Brain pericyte (primary cell): ENCODE measurements at regions not wholly inside any gene's neighbourhood (a gene's known extent, or its start where the extent isn't known, plus 50 kb on each side); places are given as distances from the start of the nearest gene placed in this dataset.

Experiments
- DNase-seq: peaks from one replicate; pipeline ENCODE4 v3.0.0-alpha.2; 2012; ENCODE audit warnings: low read depth, low spot score

DNA sequence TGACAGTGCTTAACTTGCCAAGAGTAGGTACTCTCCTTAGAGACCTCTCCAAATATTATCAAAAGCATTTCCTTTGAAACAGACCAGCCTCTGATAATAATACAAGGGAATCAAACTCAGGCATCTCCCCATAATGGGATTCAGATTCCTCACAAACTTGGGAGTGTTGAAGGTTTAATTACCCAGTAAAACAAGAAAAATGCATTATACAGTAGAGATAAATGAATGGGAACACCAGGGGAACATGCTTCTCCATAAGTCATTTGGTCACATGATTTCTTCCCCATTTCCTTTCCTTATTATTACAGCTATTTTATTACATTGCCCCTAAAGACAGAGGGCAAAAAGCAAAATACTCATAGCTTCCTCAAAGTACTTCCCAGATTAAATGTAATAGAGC is 325.0 kb upstream of the CDIN1 start:
- no peak for DNase-seq

DNA sequence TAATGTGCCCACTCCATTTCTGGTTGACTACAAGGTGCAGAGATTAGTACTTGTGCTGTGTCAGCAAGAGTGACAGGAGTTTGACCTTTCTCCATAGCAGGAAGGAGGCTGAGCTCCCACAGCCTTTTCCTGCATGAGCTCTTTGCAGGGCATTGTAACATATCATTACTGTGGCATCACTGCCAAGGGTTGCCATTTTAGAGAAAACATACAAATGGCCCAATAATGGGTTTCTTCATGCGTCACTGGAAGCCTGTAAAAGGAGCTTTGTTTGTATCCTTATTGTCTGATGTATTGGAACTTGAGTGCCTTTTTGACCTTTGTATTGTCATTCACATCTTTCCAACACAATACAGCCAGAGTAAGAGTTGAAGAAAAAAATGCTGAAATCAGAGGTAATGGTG is 323.0 kb upstream of the CDIN1 start:
- DNase-seq, result no peak

DNA sequence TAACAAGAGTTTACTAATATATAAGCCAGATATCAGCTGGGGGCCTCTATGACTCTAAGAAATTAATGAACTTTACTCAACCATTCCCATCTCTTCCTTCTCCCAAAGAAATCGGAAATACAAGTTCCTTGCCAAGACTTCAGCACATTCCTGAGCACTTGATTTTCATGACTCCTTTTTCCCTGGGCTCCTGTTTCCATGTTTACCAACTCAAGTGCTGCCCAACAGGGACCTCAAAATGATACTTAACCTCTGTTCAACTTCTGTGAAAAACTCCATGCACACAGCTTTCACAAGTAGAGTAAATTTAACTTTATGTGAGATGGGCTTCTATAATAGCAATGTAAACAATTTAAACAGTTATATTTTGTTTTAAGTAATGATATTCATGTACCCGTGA is 315.8 kb upstream of the CDIN1 start:
- no peak for DNase-seq

DNA sequence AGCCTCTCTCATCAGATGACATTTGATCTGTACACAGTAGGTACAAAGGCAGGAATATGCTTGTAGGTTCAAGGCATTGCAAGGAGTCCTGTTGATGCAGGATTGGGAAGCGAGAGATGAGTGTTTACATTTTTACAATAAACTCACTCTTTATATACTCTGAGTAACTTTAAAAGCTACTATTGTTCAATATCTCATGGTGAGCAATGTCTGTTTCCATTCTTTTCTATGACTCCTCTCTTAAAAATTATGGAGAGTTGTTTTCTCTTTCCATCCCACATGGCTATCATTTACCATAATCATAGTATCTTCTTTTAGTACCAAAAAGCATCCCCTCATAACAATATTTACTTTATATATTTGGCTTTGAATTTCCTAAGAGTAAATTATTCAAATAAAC is 314.0 kb upstream of the CDIN1 start:
- DNase-seq, result no peak

DNA sequence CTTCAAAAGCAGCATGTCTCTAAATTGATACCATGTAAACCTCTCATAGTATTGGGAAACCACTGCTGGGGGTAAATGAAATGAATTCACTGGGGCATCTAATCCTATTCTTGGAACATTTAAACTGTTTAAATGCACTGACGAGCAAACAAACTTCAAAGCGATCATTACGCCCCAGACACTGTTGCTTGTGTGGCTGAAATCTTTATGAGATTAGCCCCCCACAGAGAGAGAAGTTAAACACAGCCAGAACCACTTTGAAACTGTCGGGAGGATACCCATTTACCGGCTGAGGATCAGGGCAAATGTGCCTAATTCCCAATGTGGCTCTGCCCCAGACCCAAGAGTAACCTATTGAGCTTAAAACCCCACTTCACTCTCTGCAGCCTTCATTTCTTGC is 308.4 kb upstream of the CDIN1 start:
- no peak for DNase-seq

DNA sequence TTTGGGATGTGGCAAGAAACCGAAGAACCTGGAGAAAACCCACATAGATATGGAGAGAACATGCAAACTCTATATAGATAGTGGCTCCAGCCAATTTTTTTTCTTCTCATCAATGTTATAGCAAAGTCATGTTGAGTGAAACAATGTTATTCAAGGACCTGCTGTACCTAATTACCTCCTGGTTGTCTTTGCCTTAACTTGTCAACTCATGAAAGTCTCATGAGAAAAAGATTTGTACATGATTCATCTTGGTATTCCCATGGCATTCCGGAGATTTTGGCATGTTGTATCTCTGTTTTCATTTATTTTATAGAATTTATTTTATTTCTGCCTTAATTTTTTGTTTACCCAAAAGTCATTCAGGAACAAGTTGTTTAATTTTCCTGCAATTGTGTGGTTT is 303.8 kb upstream of the CDIN1 start:
- no peak for DNase-seq

DNA sequence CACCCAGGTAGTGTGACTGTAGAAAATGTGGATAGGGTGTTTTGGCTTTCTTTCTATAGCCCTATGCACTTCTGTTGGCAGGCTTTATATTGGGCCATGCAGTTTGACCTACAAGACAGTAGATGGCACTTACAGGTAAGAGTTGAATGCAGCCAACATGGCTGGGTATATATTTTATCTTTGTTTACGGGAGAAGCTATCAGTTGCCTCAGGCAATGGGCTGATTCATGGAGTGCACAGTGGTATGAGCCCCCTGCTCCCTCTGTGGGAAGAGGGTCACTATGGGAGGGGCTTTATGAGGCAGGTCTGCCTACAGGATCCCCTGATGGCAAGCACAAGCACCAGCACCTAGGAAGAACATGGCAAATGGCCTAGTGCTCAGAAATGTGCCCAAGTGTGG is 301.2 kb upstream of the CDIN1 start:
- no peak for DNase-seq

DNA sequence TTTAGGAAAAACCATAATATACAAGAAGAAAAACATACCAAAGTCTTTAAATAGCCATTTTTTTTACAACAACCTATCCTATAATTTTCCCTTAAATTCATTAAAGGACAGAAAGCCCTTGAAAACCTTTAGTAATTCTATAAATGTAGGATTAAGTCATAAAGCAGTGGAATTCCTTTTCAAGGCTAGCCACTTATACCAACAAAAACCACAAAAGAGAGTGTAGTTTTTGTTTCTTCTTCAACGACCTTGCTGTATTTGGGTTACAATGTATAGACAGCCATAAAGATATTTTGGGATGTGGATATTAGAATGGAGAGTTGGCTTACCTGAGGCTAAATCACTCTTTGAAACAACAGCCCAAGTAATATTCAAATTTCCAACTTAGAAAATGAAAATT is 296.6 kb upstream of the CDIN1 start:
- no peak for DNase-seq

DNA sequence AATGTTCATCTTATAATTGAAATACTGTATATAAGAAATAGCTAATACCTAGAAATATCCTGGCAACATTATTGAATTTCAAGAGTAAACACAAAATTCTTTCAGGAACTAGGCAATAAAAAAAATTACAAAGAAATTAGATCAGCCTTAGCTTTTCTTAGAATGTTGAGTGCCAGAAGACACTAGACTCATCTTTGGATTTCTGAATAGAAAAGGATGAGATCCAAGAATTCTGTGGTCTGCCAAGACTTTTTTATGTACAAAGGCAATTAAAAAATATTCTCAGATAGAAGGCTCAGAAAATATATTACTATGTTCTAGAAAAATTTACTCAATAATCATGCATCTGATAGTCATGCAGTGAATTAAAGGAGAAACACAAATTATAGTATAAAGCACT is 294.5 kb upstream of the CDIN1 start:
- DNase-seq, result no peak

DNA sequence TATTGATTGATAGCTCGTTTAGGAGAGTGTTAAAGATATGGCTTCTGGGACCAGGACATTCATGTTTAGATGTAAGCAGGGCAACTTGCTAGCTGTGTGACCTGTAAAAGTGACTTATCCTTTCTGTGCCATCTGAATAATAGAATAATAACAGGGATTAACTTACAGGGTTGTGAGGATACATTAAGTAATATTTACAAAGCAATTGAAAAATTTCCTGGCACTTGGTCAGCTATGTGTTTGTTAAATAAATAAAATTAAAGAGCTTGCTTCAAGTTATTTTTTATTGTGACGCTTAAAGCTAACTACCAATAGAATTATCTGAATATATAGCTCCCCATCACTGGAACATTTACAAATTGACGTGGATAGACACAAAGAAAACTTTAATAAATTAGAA is 287.9 kb upstream of the CDIN1 start:
- no peak for DNase-seq

DNA sequence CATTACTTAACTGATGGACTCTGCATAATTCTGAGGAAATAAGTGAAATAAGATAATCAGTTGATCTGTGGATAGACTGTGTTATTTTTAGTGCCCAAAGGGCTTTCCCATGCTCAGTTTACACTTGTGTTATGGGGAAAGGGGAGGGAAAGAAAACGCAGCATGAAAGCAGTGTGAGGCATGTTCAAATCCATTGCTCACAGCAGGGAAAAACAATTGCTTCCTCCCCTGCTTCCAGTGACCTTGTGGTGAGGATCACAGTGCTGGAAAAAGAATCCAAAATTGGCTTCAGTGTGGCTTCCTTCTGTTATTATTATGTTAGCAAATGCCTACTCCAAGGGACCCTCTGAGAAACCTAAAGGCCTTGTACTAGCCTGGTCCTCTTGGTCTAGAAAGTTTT is 285.1 kb upstream of the CDIN1 start:
- DNase-seq, result peak; percentile 82

DNA sequence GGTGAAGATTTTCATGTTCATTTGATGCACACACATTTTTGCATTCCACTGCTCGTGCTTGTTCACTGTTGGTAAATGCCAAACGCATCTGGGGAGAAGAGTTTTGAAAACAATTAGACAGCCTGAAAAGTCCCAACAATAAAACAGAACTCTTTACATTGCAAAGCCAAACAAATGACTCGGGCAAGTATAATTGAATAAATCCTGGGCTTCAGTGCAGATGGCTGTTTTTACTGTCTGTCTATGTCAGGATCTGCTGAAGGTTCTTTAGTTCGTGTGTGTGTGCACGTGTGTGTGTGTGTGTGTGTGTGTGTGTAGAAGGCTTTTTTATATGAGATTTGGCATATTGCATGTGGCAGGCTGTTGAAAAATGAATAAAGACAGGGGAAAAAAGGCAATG is 277.5 kb upstream of the CDIN1 start:
- DNase-seq, result no peak

DNA sequence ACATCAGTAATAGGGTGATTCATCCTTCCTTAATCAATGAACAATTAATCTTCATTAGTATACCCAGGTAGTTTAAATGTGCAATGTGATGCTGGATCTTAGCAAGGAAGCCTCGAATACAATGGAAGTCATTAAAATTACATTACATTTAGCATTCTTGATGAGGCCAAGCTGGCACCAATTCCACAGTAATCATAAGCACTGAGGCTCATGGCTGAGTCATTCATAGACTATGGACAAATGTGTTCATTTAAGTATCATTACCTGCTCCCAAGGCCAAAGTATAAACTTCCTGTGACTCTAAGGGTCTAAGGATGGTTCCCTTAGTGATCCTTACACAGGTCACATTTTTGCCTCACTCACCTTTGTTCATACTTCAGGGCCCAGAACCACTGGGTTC is 266.4 kb upstream of the CDIN1 start:
- DNase-seq, result no peak

DNA sequence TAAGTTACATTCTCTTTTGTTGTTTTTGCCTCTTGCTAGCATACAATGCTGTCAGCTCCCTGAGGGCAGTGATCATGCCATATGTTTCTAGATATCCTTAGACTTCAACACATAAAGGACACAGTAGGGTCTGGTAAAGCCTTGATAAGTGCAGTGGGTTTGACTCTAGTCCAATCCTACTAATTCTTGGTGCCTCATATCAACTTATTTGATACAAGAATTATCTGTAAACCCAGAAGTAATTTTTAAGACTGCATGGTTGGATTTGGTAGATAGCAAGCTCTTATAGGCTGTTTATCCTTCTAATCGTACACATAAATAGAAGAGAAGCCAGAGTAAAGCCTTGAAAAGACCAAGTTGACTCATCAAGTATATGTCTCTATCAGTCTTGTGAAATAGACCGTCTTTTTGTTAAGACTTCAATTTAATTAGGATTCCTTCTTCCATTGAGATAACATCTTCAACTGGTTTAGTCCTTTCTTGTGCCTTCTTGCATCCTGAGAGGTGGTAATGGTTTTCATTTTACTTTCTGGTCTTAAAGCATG is 265.6 kb upstream of the CDIN1 start:
- no peak for DNase-seq

DNA sequence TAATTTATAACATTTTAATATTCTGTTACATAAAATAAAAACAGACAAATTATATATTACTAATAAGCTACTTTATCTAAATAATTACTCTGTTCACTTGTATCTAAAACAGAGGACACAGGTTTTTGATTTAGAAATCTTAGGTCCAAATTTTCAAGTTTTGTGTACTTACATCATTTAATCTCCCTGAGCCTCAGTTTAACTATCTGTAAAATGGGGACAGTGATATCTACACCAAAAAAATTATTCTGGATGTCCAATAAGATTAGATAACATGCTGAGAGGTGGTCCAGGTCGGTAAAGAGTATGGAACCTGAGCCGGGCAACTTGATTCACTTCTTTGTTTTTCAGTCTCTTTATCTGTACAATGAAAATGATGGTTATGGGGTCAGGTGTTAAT is 263.8 kb upstream of the CDIN1 start:
- DNase-seq, result no peak

DNA sequence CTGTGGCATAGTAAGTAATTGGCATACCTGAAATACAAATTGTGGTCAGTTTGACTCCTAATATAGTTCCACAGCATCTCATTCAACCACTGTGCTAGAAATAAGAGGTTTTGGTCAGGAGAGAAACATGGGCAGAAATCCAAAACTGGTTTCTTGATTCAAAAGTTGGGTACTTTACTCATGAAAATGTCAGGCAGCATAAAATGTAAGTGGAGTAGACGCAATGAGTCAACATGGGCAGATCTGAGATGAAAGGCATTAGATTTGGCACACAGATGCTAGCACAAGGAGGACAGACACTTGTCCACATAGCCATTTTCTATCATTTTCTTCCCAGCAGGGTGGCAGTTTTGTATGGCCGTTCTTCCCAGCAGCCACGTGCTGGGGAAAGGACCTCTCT is 255.8 kb upstream of the CDIN1 start:
- DNase-seq, result no peak

DNA sequence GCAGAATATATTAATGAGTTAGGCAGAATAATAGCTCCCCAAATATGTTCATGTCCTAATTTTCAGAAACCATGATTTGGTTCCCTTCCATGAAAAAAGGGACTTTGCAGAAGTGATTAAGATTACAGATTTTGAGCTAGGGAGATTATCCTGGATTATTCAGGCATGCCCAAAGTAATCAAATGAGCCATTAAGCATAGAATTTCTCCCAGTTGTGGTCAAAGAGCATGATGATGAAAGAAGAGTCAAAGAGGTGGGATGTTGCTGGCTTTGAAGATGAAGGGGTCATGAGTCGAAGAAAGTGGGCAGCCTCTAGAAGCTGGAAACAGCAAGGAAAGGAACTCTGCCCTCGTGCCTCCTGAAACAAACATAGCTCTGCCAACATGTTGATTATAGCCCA is 254.2 kb upstream of the CDIN1 start:
- DNase-seq, result no peak

DNA sequence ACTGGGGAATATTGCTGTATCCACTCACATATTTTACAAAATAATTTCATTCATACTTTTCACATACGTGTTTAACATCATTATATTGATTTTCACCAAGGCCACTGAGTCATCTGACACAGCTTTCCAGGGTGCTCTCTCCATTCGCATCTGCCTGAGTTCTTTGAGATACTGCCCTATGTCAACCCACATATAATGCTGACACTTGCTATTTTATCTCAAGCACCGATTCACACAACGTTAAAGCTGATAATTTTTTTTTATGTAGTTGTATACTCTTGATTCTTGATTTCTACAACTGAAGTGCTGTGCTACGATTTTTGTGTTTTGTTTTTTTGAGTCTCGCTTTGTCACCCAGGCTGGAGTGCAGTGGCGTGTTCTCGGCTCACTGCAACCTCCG is 249.8 kb upstream of the CDIN1 start:
- no peak for DNase-seq

DNA sequence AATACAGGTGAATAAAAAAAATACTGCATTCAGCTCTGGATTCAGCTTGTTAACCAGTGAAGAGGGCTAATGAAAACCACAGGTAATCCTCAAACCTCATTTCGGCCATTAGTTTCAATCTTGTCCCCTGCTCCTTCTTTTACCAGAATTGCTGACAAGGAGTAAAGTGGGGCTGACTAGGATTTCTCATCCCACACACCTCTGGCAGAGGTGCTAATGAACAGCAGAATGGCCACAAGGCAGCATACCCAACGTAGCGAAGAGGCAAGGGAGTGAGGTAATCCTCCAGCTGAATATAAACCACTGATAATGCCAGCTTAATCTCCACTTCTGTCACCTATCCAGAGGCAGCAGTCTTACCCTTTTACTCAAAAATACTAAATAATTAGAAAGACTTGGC is 248.8 kb upstream of the CDIN1 start:
- no peak for DNase-seq

DNA sequence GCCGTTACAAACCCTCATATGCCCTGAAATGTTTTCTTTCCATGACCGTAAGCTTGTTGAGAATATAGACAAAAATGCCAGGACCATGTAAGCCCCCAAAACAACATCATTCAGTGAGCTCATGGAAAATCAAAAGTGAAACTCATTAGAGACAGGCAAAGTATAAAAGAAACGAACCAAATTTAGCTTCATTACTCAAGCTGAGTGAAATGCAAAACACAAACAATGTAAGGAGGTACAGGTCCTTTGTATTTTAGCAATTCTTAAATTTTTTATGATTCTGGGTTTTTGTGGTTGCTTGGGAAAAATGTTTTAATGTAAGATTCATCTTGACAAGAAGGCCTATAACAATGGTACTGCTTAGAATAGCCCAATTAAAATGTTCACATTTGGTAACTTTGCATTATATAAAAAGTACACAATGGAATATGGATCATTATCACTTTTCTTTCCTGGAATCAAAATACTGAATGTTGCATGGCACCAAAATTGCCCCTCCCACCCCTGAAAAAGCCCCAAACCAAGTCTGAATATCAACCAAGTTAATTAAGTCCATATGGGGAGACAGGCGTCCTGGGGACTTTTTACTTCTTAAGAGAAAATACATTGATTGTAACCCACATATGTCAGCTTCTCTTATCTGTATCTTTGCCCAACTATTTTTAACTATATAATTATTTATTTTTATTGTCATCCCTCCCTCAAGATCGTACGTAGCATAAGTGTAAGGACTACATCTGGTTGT is 247.7 kb upstream of the CDIN1 start:
- no peak for DNase-seq

DNA sequence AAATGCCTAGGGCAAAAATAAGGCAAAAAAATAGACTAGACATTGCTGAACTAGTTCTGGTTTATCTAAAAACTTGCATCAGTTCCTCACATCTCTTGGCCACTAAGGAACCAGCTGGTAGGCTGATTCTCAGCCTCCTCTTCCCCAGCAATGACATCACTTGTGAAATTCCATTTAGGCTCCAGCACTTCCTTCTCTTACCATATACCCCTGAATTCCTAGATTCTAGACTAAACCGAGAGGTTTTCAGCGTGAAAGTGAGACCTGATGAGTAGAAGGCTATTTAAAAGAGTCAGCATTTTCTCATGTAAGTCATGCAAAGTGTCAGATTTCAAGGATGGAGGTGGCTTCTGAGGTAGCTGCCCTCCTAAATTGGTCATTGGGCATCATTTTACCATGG is 247.1 kb upstream of the CDIN1 start:
- DNase-seq, result no peak

DNA sequence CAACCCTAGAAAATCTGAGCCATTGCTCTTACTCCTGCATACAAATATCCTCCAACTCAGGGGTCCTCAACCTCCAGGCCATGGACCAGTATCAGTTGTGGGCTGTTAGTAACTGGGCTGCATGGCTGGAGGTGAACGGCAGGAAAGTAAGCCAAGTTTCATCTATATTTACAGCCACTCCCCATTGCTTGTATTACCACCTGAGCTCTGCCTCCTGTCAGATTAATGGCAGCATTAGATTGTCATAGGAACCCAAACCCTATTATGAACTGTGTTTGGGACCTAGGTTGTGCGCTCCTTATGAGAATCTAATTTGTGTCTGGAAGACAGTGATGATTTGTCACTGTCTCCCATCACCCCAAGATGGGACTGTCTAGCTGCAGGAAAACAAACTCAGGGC is 246.5 kb upstream of the CDIN1 start:
- DNase-seq, result no peak

DNA sequence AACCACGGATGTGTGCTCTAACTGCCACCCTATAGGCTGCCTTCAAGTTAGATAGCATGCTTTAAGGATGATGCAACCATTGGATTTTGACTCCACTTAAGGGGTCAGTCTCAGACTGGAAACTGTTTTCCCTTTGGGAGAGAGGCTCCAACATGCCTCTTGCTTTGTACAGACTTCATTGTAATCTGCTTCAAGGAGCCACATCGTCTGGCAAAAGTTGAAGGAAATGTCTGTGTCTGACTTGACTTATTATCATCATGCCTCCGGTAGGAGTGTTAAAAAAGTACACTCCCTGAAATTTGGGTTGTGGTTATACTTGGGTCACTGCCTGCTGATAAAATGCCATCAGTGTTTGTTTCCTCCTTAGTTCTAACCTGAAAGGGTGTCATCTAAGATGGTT is 245.4 kb upstream of the CDIN1 start:
- DNase-seq, result no peak

DNA sequence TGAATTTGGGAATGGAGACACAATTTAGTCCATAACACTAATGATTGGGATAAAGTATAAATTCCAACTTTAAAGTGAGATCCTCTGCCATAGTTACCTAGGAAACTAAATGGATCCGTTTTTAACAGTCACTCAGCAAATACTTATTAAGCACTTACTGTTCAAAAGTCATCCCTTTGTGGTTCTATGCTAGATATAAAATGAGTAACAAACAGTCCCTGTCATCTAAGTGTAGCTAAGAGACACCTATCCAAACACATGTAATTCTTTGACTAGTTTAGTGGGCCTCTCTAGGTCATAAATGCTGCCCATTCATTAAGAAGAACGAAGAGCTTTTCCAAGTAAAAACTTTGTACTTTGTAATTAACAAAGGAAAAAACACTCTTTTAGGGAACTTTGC is 244.2 kb upstream of the CDIN1 start:
- no peak for DNase-seq
